Endothelial cell of umbilical vein (primary cell): ENCODE measurements at regions not wholly inside any gene's neighbourhood (a gene's known extent, or its start where the extent isn't known, plus 50 kb on each side); places are given as distances from the start of the nearest gene placed in this dataset.

Experiments
- BruUV-seq: library from RNA; stranded (reverse); fragments of 400-500 nt; replicated peaks from 2 replicates; lab custom pipeline; 2021; lab: Mats Ljungman, UMichigan
- CTCF ChIA-PET: fragments of 300-600, 350-600 bp; sonication (Branson Sonifier 250); formaldehyde crosslinking; loops from one replicate; lab custom pipeline; 2021; ENCODE audit warnings: antibody characterized with exemption, inconsistent platforms; lab: Charles Lee
- POLR2A ChIA-PET: fragments of 300-600, 350-600 bp; sonication (Branson Sonifier 250); formaldehyde crosslinking; loops from one replicate; lab custom pipeline; 2021; ENCODE audit warnings: antibody characterized with exemption, inconsistent platforms; lab: Charles Lee
- DNase-seq: peaks from one replicate; pipeline ENCODE4 v3.0.0-alpha.2; 2011; ENCODE audit warnings: low read depth, low spot score
- FAIRE-seq: peaks from 2 replicates; lab custom pipeline; 2011; peaks lifted over from hg19 to GRCh38; lab: Jason Lieb, UNC
- H2AFZ ChIP-seq: 2 replicates; pipeline ENCODE4 v1.6.0; 2012; ENCODE audit warnings: low read depth, low read length, control low read depth, inconsistent platforms
- H3K27ac ChIP-seq: 2 replicates; pipeline ENCODE4 v1.5.1; 2011; ENCODE audit warnings: low read depth, mild to moderate bottlenecking, control low read depth, low read length, moderate library complexity; ENCODE audit not compliant: insufficient read depth
- H3K27me3 ChIP-seq, 2 experiments: 2 replicates each; pipeline versions ENCODE4 v1.6.0 to v1.6.1; 2011; ENCODE audit warnings: low read length in 2 of 2, mixed read lengths in 1 of 2; ENCODE audit not compliant: control insufficient read depth in 2 of 2, insufficient read depth in 2 of 2
- H3K36me3 ChIP-seq, 2 experiments: 2 replicates in 1 of 2; 3 replicates in 1 of 2; pipeline ENCODE4 v1.5.1; 2011; ENCODE audit warnings: low read length in 2 of 2, mild to moderate bottlenecking in 1 of 2, moderate library complexity in 1 of 2; ENCODE audit not compliant: control insufficient read depth in 2 of 2, insufficient read depth in 2 of 2; ENCODE audit errors: extremely low read depth in 1 of 2
- H3K4me1 ChIP-seq: 3 replicates; pipeline ENCODE4 v1.5.1; 2011; ENCODE audit warnings: mild to moderate bottlenecking, low read length; ENCODE audit not compliant: control insufficient read depth, insufficient read depth; ENCODE audit errors: extremely low read depth
- H3K4me2 ChIP-seq: 2 replicates; pipeline ENCODE4 v1.6.1; 2011; ENCODE audit warnings: low read length, control low read depth, mixed read lengths; ENCODE audit not compliant: insufficient read depth
- H3K4me3 ChIP-seq, 3 experiments: fragments of 200-600 bp in 1 of 3; sonication (generic), shearing (Covaris generic) in 1 of 3; replicated peaks in 1 of 3; 2 replicates each; pipeline ENCODE4 v1.5.1; 2011 to 2016; ENCODE audit warnings: control low read depth in 3 of 3, low read length in 3 of 3, mild to moderate bottlenecking in 2 of 3, inconsistent platforms in 1 of 3, low read depth in 1 of 3, moderate library complexity in 1 of 3; ENCODE audit not compliant: insufficient read depth in 1 of 3
- H3K79me2 ChIP-seq: 2 replicates; pipeline ENCODE4 v1.6.0; 2012; ENCODE audit warnings: low read length, inconsistent platforms; ENCODE audit not compliant: control insufficient read depth, insufficient read depth
- H3K9ac ChIP-seq: replicated peaks from 2 replicates; pipeline ENCODE3; 2011; ENCODE audit warnings: low read length, control low read depth; ENCODE audit not compliant: insufficient read depth; ENCODE audit errors: extremely low read depth
- H3K9me1 ChIP-seq: replicated peaks from 3 replicates; pipeline ENCODE4 v1.6.0; 2011; ENCODE audit warnings: mild to moderate bottlenecking, low read length; ENCODE audit not compliant: control insufficient read depth, insufficient read depth; ENCODE audit errors: extremely low read depth
- H3K9me3 ChIP-seq: replicated peaks from 2 replicates; pipeline ENCODE4 v1.5.1; 2012; ENCODE audit warnings: low read length, inconsistent platforms; ENCODE audit not compliant: control insufficient read depth, insufficient read depth
- H4K20me1 ChIP-seq: replicated peaks from 2 replicates; pipeline ENCODE3; 2011; ENCODE audit warnings: mild to moderate bottlenecking, low read length; ENCODE audit not compliant: control insufficient read depth, insufficient read depth; ENCODE audit errors: extremely low read depth
- EZH2 ChIP-seq: IDR thresholded peaks from 2 replicates; pipeline ENCODE4 v1.6.1; 2012; ENCODE audit warnings: borderline replicate concordance, low read depth, mild to moderate bottlenecking, moderate library complexity, low read length, inconsistent platforms; ENCODE audit not compliant: severe bottlenecking
- FOS ChIP-seq: IDR thresholded peaks from 2 replicates; pipeline ENCODE4 v1.6.1; 2011; ENCODE audit warnings: mild to moderate bottlenecking, low read length, moderate library complexity, borderline replicate concordance; ENCODE audit not compliant: insufficient read depth
- GATA2 ChIP-seq: IDR thresholded peaks from 2 replicates; pipeline ENCODE4 v1.7.0; 2011; ENCODE audit warnings: low read depth, mild to moderate bottlenecking, moderate library complexity, mixed read lengths, low read length; ENCODE audit not compliant: insufficient read length, insufficient read depth
- JUN ChIP-seq: IDR thresholded peaks from 2 replicates; pipeline ENCODE4 v1.6.1; 2011; ENCODE audit warnings: borderline replicate concordance, low read depth; ENCODE audit not compliant: insufficient read length, insufficient read depth
- MYC ChIP-seq: IDR thresholded peaks from one replicate; pipeline ENCODE4 v1.6.1; 2011; ENCODE audit warnings: mild to moderate bottlenecking, low read depth, low read length
- POLR2A ChIP-seq: IDR thresholded peaks from 2 replicates; pipeline ENCODE4 v1.6.1; 2012; ENCODE audit warnings: low read depth, mild to moderate bottlenecking, control low read depth, low read length
- POLR2AphosphoS5 ChIP-seq: IDR thresholded peaks from 2 replicates; pipeline ENCODE4 v1.6.1; 2012; ENCODE audit warnings: low read depth, mild to moderate bottlenecking, control low read depth, low read length, moderate library complexity; ENCODE audit not compliant: insufficient read depth
- dilution Hi-C: fragments of 300-500 bp; cut with MboI; formaldehyde crosslinking; loops from one replicate; pipeline ENCODE4 v1.15.0; 2019; ENCODE audit warnings: low sequenced_read_pairs; ENCODE audit not compliant: extremely low pct_ligation_motif_present
- intact Hi-C: fragments of 100-400 bp; cut with micrococcal nuclease; formaldehyde crosslinking; loops from one replicate; pipeline ENCODE4 v1.10.0; 2022
- TF ChIP-seq, protein P1 (sequence below), 2 donors: IDR thresholded peaks; 1 replicate in 1 of 2; 2 replicates in 1 of 2; pipeline ENCODE4 v1.5.1; 2011; ENCODE audit warnings: low read length in 2 of 2, mild to moderate bottlenecking in 2 of 2, moderate library complexity in 2 of 2, control low read depth in 1 of 2, inconsistent platforms in 1 of 2, low read depth in 1 of 2; ENCODE audit not compliant: insufficient read depth in 1 of 2; ENCODE audit errors: extremely low read depth in 1 of 2
- TF ChIP-seq, protein P2 (sequence below): IDR thresholded peaks from 2 replicates; pipeline ENCODE4 v1.6.1; 2011; ENCODE audit not compliant: insufficient read depth, insufficient read length

DNA sequence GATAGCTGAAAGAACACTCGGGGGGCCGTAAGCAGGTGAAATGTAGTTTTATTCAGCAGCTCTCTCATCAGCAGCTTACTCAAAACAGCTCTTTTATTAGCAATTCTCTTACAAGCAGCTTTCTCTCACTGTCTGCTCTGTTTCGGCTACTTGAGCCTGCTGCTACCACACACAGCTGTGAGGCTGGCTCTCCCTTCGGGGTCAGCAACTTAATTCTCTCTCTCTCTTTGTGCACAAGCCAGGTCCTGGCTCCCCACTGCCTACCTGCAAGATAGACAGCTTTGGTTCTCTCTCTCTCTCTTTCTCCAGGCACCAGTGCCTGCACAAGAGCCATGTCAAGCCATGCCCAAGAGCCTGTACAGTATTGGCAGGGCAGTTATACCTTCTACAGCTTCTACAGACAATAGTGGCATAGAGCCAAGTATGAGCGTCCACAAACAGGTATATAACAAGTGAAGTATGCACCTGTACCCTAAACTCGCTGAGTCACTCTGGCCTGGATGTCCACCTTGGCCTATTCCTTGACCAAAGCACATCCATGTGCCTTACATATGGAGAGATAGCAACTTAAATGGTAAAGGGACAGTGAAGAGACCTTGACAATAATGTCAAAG is 110.8 kb downstream of the MTNR1B start:
- no peaks in the 10 kb centered on the region for H3K4me1 ChIP-seq
- ChIA-PET POLR2A (no interaction called here), CTCF (interaction anchor here (0.5 to 0.8 kb wide), 2 partner anchors 9 to 76 kb away, joined by 3 read pairs; no protein-coding TSS in a partner anchor)
- no peaks in the 10 kb centered on the region for H3K79me2 ChIP-seq
- BruUV-seq, result no TSS peak
- no peaks in the 10 kb centered on the region for H3K36me3 ChIP-seq
- DNase-seq (no peak), FAIRE-seq (no peak)
- H3K27ac ChIP-seq, result no peak overlapping the region
- no peaks in the 10 kb centered on the region for H3K9me3 ChIP-seq
- no peak overlapping the region for H2AFZ ChIP-seq
- H3K27me3 ChIP-seq, result no peaks in the 10 kb centered on the region
- H4K20me1 ChIP-seq, result no peaks in the 10 kb centered on the region
- no peak for TF ChIP-seq GATA2
- TF ChIP-seq, protein P1, sequence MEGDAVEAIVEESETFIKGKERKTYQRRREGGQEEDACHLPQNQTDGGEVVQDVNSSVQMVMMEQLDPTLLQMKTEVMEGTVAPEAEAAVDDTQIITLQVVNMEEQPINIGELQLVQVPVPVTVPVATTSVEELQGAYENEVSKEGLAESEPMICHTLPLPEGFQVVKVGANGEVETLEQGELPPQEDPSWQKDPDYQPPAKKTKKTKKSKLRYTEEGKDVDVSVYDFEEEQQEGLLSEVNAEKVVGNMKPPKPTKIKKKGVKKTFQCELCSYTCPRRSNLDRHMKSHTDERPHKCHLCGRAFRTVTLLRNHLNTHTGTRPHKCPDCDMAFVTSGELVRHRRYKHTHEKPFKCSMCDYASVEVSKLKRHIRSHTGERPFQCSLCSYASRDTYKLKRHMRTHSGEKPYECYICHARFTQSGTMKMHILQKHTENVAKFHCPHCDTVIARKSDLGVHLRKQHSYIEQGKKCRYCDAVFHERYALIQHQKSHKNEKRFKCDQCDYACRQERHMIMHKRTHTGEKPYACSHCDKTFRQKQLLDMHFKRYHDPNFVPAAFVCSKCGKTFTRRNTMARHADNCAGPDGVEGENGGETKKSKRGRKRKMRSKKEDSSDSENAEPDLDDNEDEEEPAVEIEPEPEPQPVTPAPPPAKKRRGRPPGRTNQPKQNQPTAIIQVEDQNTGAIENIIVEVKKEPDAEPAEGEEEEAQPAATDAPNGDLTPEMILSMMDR (IDR thresholded peaks at IDR 0.05; ENCODE audit: extremely low read depth in 1 of 2, insufficient read depth in 1 of 2, low read depth in 1 of 2, low read length in 2 of 2), result no peak
- TF ChIP-seq, protein P2, sequence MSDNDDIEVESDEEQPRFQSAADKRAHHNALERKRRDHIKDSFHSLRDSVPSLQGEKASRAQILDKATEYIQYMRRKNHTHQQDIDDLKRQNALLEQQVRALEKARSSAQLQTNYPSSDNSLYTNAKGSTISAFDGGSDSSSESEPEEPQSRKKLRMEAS, result no peak
- no peak for TF ChIP-seq MYC
- TF ChIP-seq POLR2A, result no peak
- H3K4me2 ChIP-seq, result no peak overlapping the region
- no peak overlapping the region for H3K9ac ChIP-seq
- H3K9me1 ChIP-seq, result no peaks in the 10 kb centered on the region
- intact Hi-C loops, result no loop called here
- H3K4me3 ChIP-seq, result no peak overlapping the region
- dilution Hi-C loops, result no loop called here

DNA sequence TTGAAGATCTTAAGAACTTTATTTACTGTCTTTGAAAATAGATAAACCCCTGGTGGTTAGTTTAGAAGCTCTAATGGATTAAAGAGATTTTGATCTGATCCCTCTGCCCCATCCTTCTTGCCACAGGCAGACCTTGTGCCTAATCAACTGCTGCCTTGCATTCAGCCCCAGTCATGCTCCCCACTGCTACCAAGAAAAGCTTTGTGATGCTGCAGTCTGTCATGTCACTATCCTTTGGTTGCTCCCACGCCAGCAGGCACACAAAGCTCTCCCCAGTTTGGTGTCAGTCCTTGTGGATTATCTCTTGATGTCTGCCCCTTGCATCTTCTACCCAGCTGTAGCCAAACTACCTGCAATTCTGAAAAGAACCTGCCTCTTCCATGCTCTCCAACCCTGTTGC is 112.2 kb downstream of the MTNR1B start:
- ChIA-PET POLR2A (no interaction called here), CTCF (interaction anchor here (0.8 kb wide), 1 partner anchor 17 kb away, joined by 3 read pairs; no protein-coding TSS in a partner anchor)
- Histone ChIP-seq H2AFZ (no peak overlapping the region), H3K4me2 (no peak overlapping the region), H3K9me3 (no peaks in the 10 kb centered on the region), H3K4me1 (no peaks in the 10 kb centered on the region), H3K9me1 (no peaks in the 10 kb centered on the region), H3K27me3 (no peaks in the 10 kb centered on the region), H3K27ac (no peak overlapping the region), H3K36me3 (no peaks in the 10 kb centered on the region), H3K9ac (no peak overlapping the region), H3K79me2 (no peaks in the 10 kb centered on the region), H4K20me1 (no peaks in the 10 kb centered on the region), H3K4me3 (no peak overlapping the region)
- DNase-seq (no peak), FAIRE-seq (no peak)
- intact Hi-C loops, result no loop called here
- no TSS peak for BruUV-seq
- dilution Hi-C loops, result no loop called here
- no peak for TF ChIP-seq EZH2
- TF ChIP-seq MYC, result no peak
- TF ChIP-seq, protein P1 (IDR thresholded peaks at IDR 0.05; ENCODE audit: extremely low read depth in 1 of 2, insufficient read depth in 1 of 2, low read depth in 1 of 2, low read length in 2 of 2), result no peak
- TF ChIP-seq GATA2, result no peak
- TF ChIP-seq JUN, result no peak
- no peak for TF ChIP-seq POLR2AphosphoS5
- no peak for TF ChIP-seq FOS
- TF ChIP-seq, protein P2, result no peak
- no peak for TF ChIP-seq POLR2A
